ENCODE measurements at regions not wholly inside any gene's neighbourhood (a gene's known extent, or its start where the extent isn't known, plus 50 kb on each side); places are given as distances from the start of the nearest gene placed in this dataset.

GRCh38 chr7:34320926-34321661, 336.9 kb upstream of the NPSR1 start:
- peak overlapping the region; percentile 25 for H3K27ac Mint-ChIP-seq (ENCODE audit: unreplicated experiment)
- H3K9me3 Mint-ChIP-seq (ENCODE audit: unreplicated experiment) = no peaks in the 10 kb centered on the region
- TF ChIP-seq CTCF (IDR thresholded peaks at IDR 0.05) = peak; percentile 98
- DNase-seq (ENCODE audit: extremely low spot score, unreplicated experiment) = peak; percentile 85
- peak overlapping the region; percentile 70 for H3K4me3 Mint-ChIP-seq (ENCODE audit: unreplicated experiment)
- peaks cover 17% of the 10 kb centered on the region for H3K4me1 Mint-ChIP-seq (ENCODE audit: unreplicated experiment)
- H3K36me3 Mint-ChIP-seq (ENCODE audit: unreplicated experiment) = no peaks in the 10 kb centered on the region
- H3K27me3 Mint-ChIP-seq (ENCODE audit: unreplicated experiment) = no peaks in the 10 kb centered on the region

- H3K9me3 Mint-ChIP-seq (ENCODE audit: unreplicated experiment) = no peaks in the 10 kb centered on the region
- H3K4me3 Mint-ChIP-seq (ENCODE audit: unreplicated experiment) = no peak overlapping the region
- peaks cover 17% of the 10 kb centered on the region for H3K4me1 Mint-ChIP-seq (ENCODE audit: unreplicated experiment)
- H3K36me3 Mint-ChIP-seq (ENCODE audit: unreplicated experiment) = no peaks in the 10 kb centered on the region
- no peak overlapping the region for H3K27ac Mint-ChIP-seq (ENCODE audit: unreplicated experiment)
- no peak for DNase-seq (ENCODE audit: extremely low spot score, unreplicated experiment)
- no peaks in the 10 kb centered on the region for H3K27me3 Mint-ChIP-seq (ENCODE audit: unreplicated experiment)
- TF ChIP-seq CTCF (IDR thresholded peaks at IDR 0.05) = no peak
These were observed 335.2 kb upstream of the NPSR1 start for GRCh38 chr7:34322841-34323240.

- Mint-ChIP-seq H3K27ac (ENCODE audit: unreplicated experiment) (no peak overlapping the region), H3K4me1 (ENCODE audit: unreplicated experiment) (peaks cover 6% of the 10 kb centered on the region), H3K9me3 (ENCODE audit: unreplicated experiment) (no peaks in the 10 kb centered on the region), H3K4me3 (ENCODE audit: unreplicated experiment) (no peak overlapping the region), H3K27me3 (ENCODE audit: unreplicated experiment) (no peaks in the 10 kb centered on the region), H3K36me3 (ENCODE audit: unreplicated experiment) (no peaks in the 10 kb centered on the region)
- no peak for TF ChIP-seq CTCF (IDR thresholded peaks at IDR 0.05)
- no peak for DNase-seq (ENCODE audit: extremely low spot score, unreplicated experiment)
These were observed 330.3 kb upstream of the NPSR1 start for GRCh38 chr7:34327681-34328080.

DNA sequence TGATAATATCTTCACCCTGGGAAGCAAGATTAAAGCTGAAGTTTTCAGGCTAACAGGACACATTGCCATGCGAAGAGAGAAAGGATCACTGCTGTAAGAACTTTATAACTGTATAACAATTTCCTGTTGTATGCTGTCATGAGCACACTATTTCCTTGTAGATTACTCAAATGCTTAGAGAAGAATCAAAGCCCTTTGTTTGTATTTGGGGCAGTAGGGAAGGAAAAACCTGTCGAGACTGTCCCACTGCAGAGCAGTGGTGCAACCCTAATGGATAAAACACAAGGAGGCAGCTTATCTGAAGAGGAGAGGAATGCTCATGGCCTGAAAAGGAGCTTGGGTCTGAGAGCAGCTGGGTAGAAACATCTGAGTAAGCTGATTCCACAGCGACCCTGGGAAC, 327.7 kb upstream of the NPSR1 start:
- no peaks in the 10 kb centered on the region for H3K9me3 Mint-ChIP-seq (ENCODE audit: unreplicated experiment)
- no peak overlapping the region for H3K4me3 Mint-ChIP-seq (ENCODE audit: unreplicated experiment)
- H3K4me1 Mint-ChIP-seq (ENCODE audit: unreplicated experiment) = no peaks in the 10 kb centered on the region
- no peak overlapping the region for H3K27ac Mint-ChIP-seq (ENCODE audit: unreplicated experiment)
- TF ChIP-seq CTCF (IDR thresholded peaks at IDR 0.05) = no peak
- DNase-seq (ENCODE audit: extremely low spot score, unreplicated experiment) = no peak
- no peaks in the 10 kb centered on the region for H3K36me3 Mint-ChIP-seq (ENCODE audit: unreplicated experiment)
- no peaks in the 10 kb centered on the region for H3K27me3 Mint-ChIP-seq (ENCODE audit: unreplicated experiment)

- Mint-ChIP-seq H3K36me3 (ENCODE audit: unreplicated experiment) (no peaks in the 10 kb centered on the region), H3K9me3 (ENCODE audit: unreplicated experiment) (no peaks in the 10 kb centered on the region), H3K4me3 (ENCODE audit: unreplicated experiment) (no peak overlapping the region), H3K27me3 (ENCODE audit: unreplicated experiment) (no peaks in the 10 kb centered on the region), H3K4me1 (ENCODE audit: unreplicated experiment) (no peaks in the 10 kb centered on the region), H3K27ac (ENCODE audit: unreplicated experiment) (no peak overlapping the region)
- no peak for DNase-seq (ENCODE audit: extremely low spot score, unreplicated experiment)
- no peak for TF ChIP-seq CTCF (IDR thresholded peaks at IDR 0.05)
These were observed 326.9 kb upstream of the NPSR1 start for GRCh38 chr7:34331102-34331501.
